H4 (cell line): ENCODE measurements at regions not wholly inside any gene's neighbourhood (a gene's known extent, or its start where the extent isn't known, plus 50 kb on each side); places are given as distances from the start of the nearest gene placed in this dataset.
A peak's percentile ranks its signal among the peaks of the same experiment; 100 is the strongest.
"Not testable (repeated sequence)": the region's sequence is repeated elsewhere in the genome, so short reads cannot be mapped to it uniquely, and the experiment has no call there.

Experiments used
- DNase-seq: peaks from one replicate; pipeline ENCODE4 v3.0.0-alpha.2; 2015; ENCODE audit warnings: low spot score

GRCh38 chr4:138445098-138445497 is 202.9 kb upstream of the SLC7A11 start:
- DNase-seq, result no peak

DNA sequence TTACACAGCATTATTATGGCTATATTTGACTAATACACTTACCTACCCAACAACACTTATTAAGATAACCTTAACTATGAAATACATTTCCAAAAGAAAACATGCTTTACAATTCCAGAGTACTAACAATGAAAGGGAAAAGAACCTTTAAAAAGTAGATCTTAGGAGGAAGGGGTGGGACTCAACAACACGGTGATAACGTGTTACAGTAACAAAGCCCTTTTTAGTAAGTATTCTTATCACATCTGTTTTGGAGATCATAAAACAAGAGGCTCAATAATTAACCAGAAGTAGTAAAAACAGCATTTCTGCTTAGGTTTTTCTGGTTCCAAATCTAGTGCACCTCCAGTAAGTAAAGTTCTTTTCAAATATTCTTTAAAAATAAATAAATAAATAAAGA is 202.1 kb upstream of the SLC7A11 start:
- no peak for DNase-seq

GRCh38 chr4:138439143-138439581 is 197.0 kb upstream of the SLC7A11 start:
- no peak for DNase-seq

DNA sequence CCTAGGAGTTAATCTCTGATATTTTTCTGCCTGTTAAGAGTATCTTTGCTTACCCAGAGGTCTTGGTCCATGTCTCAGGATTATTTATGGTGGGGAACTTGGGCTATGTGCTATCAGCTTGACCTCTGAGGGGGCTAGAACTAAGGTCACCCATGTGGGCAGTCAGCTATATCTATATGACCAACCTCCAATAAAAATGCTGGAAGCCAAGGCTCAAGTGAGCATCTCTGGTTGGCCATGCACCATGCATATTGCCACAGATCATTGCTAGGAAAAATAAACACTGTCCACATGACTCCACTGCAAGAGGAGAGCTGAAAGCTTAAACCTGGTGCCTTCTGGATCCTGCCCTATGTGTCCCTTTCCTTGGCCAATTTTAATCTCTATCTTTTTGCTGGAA is 196.5 kb upstream of the SLC7A11 start:
- DNase-seq, result peak; percentile 37

DNA sequence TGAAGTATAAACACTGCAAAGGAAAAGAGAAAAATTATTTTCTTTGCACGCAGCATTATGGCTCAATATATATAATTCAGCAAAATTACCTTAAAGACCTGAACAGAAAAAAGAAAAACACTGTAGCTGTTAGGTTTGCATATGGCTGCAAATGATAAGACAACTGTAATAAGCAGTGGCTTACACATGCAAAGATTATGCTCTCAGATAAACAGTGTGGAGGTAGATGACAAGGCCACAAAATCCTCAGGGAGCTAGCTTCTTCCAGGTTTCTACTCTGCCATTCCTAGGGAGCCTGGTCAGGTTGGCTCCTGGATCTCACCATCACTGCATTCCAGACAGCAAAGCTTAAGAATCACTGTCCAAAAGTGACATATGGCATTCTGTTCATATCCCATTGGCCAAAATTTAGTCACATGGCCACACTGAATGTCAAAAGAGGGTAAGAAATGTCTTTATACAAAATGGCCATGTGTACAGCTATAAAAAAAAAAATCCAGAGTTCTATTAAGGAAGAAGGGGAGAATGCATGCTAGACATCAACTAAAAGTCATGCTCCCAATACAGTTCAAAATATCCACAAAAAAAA is 195.2 kb upstream of the SLC7A11 start:
- DNase-seq, result no peak

- DNase-seq, result not testable (repeated sequence)
Measured at GRCh38 chr4:138435733-138436132, 193.6 kb upstream of the SLC7A11 start.

- DNase-seq, result not testable (repeated sequence)
Measured at GRCh38 chr4:138435046-138435445, 192.9 kb upstream of the SLC7A11 start.

GRCh38 chr4:138428611-138429010 is 186.5 kb upstream of the SLC7A11 start:
- no peak for DNase-seq

GRCh38 chr4:138426786-138427185 is 184.6 kb upstream of the SLC7A11 start:
- DNase-seq, result no peak

DNA sequence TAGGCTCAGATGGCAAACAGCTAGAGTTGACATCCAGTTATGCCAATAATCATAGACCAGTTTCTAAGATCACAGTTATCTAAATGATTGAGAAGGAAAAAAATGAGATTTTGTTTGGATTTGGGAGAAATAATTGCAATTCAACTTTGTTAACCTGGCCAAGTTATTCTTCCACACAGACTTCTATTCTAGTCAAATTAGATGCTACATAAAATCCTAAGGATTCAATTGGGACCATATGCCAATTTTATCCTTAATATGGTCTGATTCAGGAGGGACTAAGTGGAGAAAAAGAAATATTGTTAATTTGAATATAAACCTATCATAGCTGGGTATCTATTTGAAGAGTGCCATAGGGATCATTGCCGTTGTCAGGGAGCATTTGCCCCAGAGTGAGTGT is 178.3 kb upstream of the SLC7A11 start:
- no peak for DNase-seq

DNA sequence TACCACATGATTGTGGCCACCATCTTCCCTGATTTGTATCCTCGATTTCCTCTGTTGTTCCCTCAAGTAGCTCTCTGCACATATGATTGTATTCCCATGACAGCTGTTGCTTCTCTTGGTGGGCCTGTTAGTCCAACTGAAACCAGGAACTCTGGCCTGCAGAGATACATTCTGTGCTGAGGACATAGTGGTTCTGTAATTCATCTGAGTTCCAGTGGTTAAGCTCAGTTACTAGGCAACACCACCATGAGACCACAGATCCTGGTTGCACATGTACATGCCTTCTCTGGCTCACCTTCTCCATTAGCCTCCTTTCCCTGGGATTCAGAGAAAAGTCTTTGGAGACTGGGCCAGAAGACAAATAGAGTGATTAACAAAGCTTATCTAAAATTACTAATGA is 172.1 kb upstream of the SLC7A11 start:
- DNase-seq, result no peak

GRCh38 chr4:138413273-138413672 is 171.1 kb upstream of the SLC7A11 start:
- DNase-seq, result no peak

GRCh38 chr4:138412847-138413246 is 170.7 kb upstream of the SLC7A11 start:
- DNase-seq, result no peak

GRCh38 chr4:138410266-138410665 is 168.1 kb upstream of the SLC7A11 start:
- no peak for DNase-seq

- DNase-seq, result no peak
Measured at GRCh38 chr4:138409670-138410069, 167.5 kb upstream of the SLC7A11 start.

DNA sequence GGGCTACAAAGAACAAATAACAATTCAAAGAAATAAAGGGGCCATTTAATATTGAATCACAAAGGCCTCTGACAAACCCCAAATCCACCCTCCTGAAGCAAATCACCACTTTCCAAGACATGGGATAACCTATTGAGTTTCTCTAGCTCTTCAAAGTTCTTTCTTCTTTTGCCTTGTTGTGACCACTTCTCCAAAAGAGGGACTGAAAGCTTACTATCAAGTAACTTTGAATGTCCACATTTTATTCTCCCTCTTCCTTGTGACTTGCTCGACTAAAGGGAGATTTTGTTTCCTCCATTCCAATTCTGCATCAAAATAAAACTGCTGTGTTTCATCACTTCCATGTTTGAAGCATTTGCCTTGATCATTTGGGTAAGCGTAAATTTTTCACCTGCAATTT is 166.6 kb upstream of the SLC7A11 start:
- no peak for DNase-seq

DNA sequence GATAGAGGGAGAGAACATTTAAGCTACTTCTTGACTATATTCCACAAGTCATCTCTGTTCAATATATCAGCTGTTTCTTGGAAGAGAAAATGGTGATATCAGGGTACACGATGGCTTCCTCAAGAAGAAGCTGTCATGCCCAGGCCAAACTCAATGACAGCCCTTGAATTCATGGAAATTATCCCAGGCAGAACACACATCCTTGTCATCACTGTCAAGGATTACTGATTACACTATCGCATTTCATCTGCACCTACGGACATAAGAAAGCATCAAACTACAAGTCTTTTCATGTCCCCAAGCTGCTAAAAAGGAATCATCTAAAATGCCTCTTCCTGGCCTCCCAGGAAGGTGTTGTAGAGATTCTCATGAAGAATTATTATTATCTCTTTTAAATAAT is 165.2 kb upstream of the SLC7A11 start:
- no peak for DNase-seq

- no peak for DNase-seq
Measured at GRCh38 chr4:138406876-138407275, 164.7 kb upstream of the SLC7A11 start.

DNA sequence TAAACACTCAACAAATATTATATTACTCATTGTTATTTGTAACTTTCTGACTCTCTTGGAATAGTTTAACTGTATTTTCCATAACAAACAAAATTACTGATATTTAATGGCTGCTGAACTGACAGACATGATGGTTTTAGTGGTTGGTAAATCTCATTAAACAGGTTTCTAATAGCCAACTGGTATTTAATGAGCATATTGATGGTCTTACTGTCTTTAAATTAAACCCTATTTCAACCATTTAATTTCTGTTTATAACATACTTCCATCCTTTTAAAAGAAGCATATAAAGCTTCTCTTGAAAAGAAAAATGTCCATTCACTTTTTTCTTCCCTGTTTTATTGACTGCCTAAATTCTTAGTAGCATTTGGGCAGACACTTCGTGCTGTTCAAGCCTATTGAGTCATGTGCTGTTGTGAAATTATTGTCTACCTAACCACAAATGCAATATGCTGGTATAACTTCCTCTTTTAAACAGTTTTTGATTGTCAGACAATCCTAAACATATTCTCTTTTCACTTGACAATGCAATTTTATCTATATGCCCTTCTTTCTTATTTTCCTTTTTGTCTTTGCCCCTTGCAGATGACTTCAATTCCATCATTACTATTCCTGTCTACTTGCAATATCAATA is 163.9 kb upstream of the SLC7A11 start:
- no peak for DNase-seq

DNA sequence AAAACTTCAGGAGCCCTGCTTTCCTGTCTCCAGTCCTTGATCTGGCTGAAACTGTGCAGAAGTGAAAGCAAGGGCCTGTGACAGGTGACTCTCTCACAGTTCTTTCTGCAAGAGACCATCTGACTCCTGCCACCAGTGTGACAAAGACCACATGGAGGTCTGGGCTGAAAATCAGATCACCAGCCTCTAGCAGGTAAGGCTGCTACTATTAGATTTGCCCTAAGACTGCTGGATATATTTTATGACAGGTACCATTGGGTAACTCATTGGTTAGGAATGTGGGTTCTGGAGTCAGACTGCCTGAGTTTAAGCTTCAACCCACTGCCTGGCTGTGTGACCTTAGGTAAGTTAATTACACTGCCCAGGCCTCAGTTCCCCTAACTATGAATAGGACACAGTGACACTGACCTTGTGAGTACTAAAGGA is 163.3 kb upstream of the SLC7A11 start:
- no peak for DNase-seq

DNA sequence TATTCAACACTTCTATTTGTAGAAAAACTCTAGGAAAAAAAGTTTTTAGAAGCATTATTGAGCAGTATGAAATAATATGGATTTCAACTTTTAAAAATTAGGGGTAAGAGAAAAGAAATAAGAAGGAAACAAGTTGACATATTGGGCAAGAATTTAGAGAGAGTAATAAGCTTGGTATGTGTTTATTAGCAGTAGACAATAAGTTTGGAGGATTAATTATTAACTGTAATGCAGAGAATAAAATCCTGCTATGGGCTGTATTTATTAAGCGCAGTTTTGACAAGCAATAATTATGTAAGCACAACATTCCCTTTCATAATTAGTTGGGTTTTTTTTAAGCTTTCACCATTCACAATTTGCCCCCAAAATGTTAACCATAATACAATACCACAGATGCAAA is 162.7 kb upstream of the SLC7A11 start:
- no peak for DNase-seq

GRCh38 chr4:138404251-138404650 is 162.1 kb upstream of the SLC7A11 start:
- DNase-seq, result no peak

DNA sequence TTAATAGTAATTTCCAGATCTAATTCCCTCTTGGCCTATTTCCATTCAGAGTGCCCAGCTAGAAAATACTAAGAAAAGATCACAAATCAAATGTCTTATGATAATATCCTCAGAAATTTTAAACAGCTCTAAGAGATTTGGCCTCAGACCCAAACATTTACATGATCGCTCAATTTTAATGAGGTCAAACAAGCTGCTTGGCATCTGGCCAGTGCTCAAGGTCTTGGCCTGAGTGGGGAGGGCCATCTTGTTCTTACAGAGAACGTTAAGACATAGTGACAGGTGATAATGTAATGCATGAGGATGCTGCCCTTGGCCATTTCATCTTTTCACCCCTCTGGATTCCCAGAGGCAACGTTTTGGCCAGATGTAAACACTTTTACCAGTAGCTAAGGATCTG is 159.2 kb upstream of the SLC7A11 start:
- no peak for DNase-seq

GRCh38 chr4:138400543-138400942 is 158.4 kb upstream of the SLC7A11 start:
- no peak for DNase-seq
